GM21576 (cell line): ENCODE measurements at regions not wholly inside any gene's neighbourhood (a gene's known extent, or its start where the extent isn't known, plus 50 kb on each side); places are given as distances from the start of the nearest gene placed in this dataset.
"Not testable (repeated sequence)": the region's sequence is repeated elsewhere in the genome, so short reads cannot be mapped to it uniquely, and the experiment has no call there.

Source experiments
- ATAC-seq: cut with Tn5 transposase; IDR thresholded peaks from one replicate; pipeline ENCODE4 v1.9.1; 2021; ENCODE audit warnings: mild to moderate bottlenecking, moderate library complexity; ENCODE audit not compliant: unreplicated experiment

- ATAC-seq, result no peak
These were observed 76.9 kb upstream of the YWHAQ start for GRCh38 chr2:9707611-9708160.

DNA sequence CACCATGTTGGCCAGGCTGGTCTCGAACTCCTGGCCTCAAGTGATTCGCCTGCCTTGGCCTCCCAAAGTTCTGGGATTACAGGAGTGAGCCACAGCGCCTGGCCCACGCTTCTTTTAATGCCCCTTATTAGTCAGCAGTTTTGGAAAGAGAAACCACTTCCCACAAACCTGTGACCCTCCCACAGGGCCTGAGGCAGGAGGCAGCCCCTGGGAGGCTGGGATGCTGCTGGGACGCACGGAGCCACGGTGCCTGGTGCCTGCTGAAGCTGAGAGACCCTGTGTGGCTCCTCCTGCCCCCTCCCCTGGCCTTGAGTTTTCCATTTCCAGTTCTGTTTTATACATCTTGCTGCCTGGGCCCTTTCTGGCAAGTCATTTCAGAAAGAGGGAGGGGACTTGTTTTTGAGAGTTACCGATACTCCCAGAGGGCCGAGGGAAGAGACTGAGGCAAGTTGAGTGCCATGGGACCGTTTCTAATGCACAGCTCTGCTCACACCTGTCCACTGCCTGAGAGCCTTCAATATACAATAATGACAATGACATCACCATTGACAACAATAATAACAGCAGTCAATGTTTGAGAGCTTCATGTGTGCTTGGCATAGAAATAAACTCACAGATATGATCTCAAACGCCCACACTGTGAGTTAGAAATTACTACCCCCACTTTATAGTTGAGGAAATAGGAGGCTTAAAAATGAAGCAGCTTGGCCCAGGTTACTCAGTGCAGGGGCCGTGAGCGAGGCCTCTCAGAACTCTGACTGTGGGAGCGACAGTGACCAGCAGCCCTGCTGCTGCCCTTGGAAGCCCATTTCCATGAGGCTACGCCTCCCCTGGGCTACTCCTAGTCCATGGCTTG lies 78.1 kb upstream of the YWHAQ start:
- no peak for ATAC-seq

- no peak for ATAC-seq
These were observed 78.9 kb upstream of the YWHAQ start for GRCh38 chr2:9709539-9710285.

DNA sequence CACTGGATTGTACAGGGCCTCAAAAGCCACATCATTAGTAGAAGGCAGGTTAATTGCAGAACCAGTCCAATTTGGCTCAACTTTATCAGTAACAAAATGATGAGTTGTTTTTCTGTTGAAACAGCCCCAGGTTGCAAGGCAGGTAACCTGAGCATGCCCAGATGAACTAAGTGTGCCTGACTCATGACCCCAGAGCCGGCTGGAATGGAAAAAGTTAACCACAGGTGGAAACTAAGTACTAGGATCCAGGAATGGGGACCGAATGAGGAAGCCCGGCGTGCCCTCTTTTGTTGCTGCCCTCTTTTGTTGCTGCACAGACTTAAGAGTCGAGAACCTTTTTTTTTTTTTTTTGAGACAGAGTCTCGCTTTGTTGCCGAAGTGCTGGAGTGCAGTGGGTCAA lies 79.5 kb upstream of the YWHAQ start:
- no peak for ATAC-seq

- ATAC-seq, result no peak
These were observed 81.5 kb upstream of the YWHAQ start for GRCh38 chr2:9712263-9712662.

DNA sequence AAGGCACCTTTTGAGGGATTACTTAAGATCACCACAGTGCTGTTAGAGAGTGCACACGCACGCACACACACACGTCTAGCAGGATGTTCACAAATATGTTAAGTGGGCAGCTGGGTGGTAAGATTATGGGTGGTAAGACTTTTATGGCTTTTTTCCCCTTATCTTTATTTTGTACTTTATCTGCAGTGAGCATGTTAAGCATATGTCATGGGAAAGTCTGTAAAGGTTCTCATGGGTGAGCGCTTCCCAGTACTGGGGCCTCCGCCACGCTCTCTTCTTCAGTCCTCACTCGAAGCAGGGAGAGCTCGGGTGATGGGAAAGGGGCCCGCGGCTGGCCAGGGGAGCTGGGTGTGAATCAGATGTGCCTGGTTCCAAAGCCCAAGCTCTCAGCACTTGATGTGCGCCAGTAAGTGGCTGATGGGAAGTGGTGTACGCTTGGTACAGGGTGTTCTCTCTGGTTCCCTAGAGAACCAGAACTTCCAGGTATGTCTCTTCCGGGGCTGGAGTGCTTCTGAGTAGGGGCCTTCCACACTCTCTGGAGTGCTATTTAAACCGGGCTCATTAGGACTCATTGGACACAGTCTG lies 83.9 kb upstream of the YWHAQ start:
- ATAC-seq, result no peak

DNA sequence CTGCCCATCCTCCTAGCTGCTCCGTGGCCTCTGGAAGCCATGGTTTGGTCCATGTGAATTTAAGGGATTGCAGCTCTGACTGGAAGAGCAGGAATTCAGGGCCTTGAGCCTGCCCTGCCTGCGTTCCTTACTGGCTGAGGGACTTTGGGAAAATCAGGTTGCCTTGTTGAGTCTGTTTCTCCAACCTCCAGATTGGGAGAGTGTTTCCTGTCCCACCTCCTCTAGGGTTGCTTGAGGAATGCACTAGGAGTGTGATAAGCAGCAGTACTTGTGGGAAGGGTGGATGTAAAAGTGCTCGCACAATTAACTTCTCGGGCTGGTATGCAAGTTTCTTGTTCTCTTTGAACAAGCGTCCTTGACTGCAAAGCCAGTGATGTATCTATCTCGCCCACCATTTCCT lies 84.4 kb upstream of the YWHAQ start:
- no peak for ATAC-seq

GRCh38 chr2:9717886-9718451 lies 87.2 kb upstream of the YWHAQ start:
- ATAC-seq, result no peak

DNA sequence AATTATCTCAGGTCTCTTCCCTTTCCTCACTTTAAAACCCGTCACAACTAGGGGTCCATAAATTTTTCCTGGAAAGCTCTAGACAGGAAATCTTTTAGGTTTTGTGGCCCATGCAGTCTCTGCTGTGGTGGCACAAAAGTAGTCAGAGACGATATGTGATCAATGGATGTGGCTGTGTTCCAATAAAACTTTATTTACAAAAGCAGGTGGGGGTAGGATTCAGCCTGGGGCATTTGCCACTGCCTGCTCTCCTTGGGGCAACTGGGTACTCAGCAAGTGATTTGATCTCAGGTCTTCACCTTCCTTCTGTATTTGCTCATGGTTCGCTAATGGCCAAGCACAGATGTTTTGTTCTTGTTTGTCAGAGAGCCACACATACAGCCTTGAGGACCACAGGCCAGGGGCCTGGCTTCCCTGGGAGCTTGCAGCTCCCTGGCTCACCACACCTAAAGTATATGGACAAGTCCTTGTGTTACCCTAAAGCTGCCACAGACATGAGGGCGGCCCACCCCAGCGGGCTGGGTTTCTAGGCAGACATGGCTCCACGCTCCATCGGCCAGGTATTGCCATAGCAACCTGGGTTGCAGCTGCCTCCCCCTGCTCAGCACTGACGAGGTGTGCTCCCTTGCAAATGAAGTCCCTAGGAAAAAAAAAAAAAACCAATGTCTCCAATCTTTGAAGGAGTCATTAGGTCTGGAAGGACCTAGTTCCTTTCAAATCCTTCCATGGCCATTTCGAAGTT lies 89.7 kb upstream of the YWHAQ start:
- ATAC-seq, result no peak

- ATAC-seq, result no peak
These were observed 90.5 kb upstream of the YWHAQ start for GRCh38 chr2:9721344-9721743.

DNA sequence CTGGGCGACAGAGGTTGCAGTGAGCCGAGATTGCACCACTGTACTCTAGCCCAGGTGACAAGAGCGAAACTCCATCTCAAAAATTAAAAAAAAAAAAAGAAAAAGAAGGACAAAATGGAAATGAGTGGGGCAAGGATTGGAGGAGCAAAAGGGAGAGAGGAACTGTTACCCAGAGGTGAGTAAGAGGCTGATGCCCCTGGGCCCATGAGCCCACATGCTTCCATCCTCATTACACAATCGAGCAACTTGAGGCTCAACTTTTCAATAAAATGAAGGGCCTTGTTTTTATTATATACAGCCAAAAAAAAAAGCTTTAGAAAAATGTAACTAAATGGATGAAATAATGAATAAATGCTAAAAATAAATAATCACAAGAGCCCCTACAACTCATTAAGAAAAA lies 91.7 kb upstream of the YWHAQ start:
- no peak for ATAC-seq

GRCh38 chr2:9724565-9724964 lies 93.8 kb upstream of the YWHAQ start:
- no peak for ATAC-seq

DNA sequence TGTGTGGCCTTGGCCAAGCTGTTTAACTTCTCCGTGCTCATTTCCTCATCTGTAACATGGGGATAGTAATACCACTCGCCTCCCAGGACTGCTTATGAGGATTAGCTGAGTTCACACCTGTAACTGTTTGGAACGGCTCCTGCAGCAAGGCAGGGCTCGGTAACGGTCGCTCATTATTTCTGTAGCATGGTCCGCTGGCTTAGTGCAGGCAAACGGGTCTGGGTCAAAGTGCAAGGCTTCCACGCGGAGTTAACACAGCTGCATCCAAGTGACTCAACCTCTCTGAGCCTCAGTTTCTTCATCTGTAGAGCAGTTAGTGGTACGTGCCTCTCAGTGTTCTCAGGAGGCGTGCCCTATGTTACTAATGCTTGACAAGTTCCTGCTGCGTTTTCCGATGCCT lies 94.3 kb upstream of the YWHAQ start:
- no peak for ATAC-seq

- not testable (repeated sequence) for ATAC-seq
These were observed 95.2 kb upstream of the YWHAQ start for GRCh38 chr2:9726016-9726415.

DNA sequence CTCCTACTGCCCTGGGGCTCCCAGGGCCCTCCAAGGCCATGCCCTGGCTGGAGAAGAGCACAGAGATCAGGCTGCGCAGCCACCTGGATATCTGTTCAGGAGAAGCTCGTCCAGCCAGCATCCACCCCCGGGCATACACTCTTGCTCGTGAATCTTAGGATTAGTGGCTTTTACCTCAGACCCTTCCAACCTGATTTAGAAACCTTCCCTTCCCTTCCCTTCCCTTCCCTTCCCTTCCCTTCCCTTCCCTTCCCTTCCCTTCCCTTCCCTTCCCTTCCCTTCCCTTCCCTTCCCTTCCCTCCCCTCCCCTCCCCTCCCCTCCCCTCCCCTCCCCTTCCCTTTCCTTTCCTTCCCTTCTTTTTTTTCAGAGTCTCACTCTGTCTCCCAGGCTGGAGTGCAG lies 99.7 kb upstream of the YWHAQ start:
- not testable (repeated sequence) for ATAC-seq

DNA sequence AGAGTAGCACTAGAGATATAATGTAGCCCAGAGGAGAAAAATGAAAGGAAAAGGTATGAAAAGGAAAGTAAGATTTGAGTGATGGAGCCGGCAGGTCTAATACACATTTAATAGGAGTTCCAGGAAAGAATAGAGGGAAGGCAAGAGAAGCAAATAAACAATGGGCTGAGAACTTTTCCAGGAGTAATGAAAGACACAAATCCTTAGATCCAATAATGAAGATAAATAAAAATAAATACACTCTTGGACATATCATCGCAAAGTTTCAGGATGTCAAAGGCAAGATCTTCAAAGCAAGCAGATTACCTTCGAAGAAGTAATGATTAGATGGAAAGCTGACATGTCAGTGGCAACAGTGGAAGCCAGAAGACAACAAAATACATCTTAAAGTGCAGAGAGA lies 102.0 kb upstream of the YWHAQ start:
- no peak for ATAC-seq

GRCh38 chr2:9734308-9734707 lies 103.5 kb upstream of the YWHAQ start:
- ATAC-seq, result no peak

DNA sequence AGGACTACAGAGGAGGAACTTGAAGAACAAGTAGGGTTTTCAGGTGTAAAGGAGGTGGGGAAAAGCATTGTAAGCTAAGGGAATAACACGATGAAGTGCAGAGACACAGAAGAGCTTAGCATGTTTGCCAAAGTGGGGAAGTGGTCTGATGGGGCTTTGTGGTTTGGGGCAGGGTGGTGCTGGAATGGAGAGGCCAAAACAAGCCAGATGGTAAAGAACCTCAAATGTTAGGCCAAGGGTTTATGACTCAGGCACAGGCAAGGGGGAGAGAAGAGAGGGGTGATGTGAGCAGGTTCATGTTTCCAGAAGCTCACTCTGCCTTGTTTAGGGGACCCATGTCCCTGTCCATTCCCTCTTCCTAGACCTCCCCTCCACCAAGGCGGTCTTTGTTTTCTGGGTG lies 104.5 kb upstream of the YWHAQ start:
- no peak for ATAC-seq

DNA sequence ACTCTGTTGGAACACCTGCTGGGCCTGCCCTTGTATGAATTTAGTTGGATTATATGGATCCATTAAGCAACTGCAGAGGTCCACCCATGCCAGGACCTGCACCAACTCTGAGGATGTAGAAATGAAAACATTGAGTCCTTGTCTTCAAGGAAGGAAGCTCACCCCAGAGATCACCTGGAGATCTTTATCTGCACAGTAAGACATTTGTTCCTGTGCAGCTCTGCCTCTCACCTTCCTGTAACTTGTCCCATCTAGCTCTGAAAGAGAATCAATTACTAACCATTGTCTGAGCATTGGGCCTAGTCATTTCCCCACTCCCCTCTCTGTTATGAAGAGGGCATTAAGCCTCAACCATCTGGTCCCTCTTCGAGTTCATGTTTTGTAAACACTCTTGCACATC lies 105.2 kb upstream of the YWHAQ start:
- ATAC-seq, result no peak

DNA sequence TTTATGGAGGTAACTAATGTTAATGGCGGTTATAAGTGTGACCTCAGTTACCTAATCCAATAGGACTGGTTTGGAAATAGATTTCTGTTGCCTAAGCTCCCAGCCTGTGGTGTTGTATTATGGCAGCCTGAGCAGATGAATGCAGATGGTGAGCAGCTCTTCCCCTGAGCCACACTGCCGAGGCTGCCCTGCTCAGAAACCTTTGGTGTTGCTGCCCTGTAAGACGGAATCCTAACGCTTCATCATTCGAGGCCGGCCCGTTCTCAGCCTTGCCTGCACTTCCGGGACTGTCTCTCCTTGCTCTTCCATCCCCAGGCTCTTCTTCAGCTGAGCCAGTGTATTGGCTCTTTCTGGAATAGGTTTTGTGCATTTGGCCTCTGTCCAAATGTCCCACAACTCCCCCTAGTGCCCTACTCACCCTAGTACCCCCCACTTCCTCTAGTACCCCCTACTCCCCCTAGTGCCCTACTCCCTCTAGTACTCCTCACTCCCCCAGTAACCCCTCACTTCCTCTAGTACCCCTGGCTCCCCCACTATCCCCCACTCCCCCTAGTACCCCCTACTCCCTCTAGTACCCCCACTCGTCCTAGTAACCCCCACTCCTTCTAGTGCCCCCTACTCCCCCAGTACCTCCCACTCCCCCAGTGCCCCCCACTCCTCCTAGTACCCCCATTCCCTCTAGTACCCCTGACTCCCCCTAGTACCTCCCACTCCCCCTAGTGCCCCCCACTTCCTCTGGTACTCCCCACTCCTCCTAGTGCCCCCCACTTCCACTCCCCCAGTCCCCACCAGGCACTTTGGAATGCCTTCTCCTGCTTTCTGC lies 106.0 kb upstream of the TAF1B start:
- no peak for ATAC-seq
